Lower leg skin (tissue), 3 donors: ENCODE measurements at regions not wholly inside any gene's neighbourhood (a gene's known extent, or its start where the extent isn't known, plus 50 kb on each side); places are given as distances from the start of the nearest gene placed in this dataset.

Experiments
- POLR2A ChIP-seq, 2 donors: fragments of 450-650 bp; IDR thresholded peaks; one replicate each; pipeline ENCODE4 v1.6.1; 2016 to 2017; ENCODE audit warnings: antibody characterized with exemption in 2 of 2, mild to moderate bottlenecking in 1 of 2, moderate library complexity in 1 of 2
- TF ChIP-seq, protein P1 (sequence below), 3 donors: fragments of 450-650 bp; IDR thresholded peaks; one replicate each; pipeline ENCODE4 v1.5.1; 2016; ENCODE audit warnings: antibody characterized with exemption in 3 of 3, mild to moderate bottlenecking in 3 of 3, moderate library complexity in 2 of 3

GRCh38 chr1:222973561-222973960 is 158.7 kb downstream of the DISP1 start:
- TF ChIP-seq, protein P1, sequence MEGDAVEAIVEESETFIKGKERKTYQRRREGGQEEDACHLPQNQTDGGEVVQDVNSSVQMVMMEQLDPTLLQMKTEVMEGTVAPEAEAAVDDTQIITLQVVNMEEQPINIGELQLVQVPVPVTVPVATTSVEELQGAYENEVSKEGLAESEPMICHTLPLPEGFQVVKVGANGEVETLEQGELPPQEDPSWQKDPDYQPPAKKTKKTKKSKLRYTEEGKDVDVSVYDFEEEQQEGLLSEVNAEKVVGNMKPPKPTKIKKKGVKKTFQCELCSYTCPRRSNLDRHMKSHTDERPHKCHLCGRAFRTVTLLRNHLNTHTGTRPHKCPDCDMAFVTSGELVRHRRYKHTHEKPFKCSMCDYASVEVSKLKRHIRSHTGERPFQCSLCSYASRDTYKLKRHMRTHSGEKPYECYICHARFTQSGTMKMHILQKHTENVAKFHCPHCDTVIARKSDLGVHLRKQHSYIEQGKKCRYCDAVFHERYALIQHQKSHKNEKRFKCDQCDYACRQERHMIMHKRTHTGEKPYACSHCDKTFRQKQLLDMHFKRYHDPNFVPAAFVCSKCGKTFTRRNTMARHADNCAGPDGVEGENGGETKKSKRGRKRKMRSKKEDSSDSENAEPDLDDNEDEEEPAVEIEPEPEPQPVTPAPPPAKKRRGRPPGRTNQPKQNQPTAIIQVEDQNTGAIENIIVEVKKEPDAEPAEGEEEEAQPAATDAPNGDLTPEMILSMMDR (IDR thresholded peaks at IDR 0.05), result no peak
- no peak for TF ChIP-seq POLR2A (IDR thresholded peaks at IDR 0.05)
